ENCODE measurements at regions not wholly inside any gene's neighbourhood (a gene's known extent, or its start where the extent isn't known, plus 50 kb on each side); places are given as distances from the start of the nearest gene placed in this dataset.

- DNase-seq, result no peak
Observed at GRCh38 chr10:131492211-131492857, 180.8 kb upstream of the TCERG1L start.

- no peak for DNase-seq
Observed at GRCh38 chr10:131493432-131493831, 181.9 kb upstream of the TCERG1L start.

GRCh38 chr10:131494451-131494850 is 182.9 kb upstream of the TCERG1L start:
- DNase-seq, result no peak

- DNase-seq, result no peak
Observed at GRCh38 chr10:131495224-131495623, 183.7 kb upstream of the TCERG1L start.

- no peak for DNase-seq
Observed at GRCh38 chr10:131495892-131496291, 184.4 kb upstream of the TCERG1L start.

- DNase-seq, result no peak
Observed at GRCh38 chr10:131496351-131497052, 185.0 kb upstream of the TCERG1L start.

- DNase-seq, result no peak
Observed at GRCh38 chr10:131499566-131499965, 188.0 kb upstream of the TCERG1L start.

GRCh38 chr10:131500181-131500580 is 188.7 kb upstream of the TCERG1L start:
- no peak for DNase-seq

GRCh38 chr10:131500892-131501291 is 189.4 kb upstream of the TCERG1L start:
- no peak for DNase-seq

- DNase-seq, result no peak
Observed at GRCh38 chr10:131503992-131504391, 192.5 kb upstream of the TCERG1L start.

- no peak for DNase-seq
Observed at GRCh38 chr10:131511391-131511790, 199.9 kb upstream of the TCERG1L start.

- no peak for DNase-seq
Observed at GRCh38 chr10:131512852-131513251, 201.3 kb upstream of the TCERG1L start.

GRCh38 chr10:131513445-131513844 is 201.9 kb upstream of the TCERG1L start:
- no peak for DNase-seq

GRCh38 chr10:131513901-131514300 is 202.4 kb upstream of the TCERG1L start:
- DNase-seq, result no peak

GRCh38 chr10:131514454-131514853 is 202.9 kb upstream of the TCERG1L start:
- DNase-seq, result peak; percentile 19

- no peak for DNase-seq
Observed at GRCh38 chr10:131516285-131516684, 204.8 kb upstream of the TCERG1L start.

- no peak for DNase-seq
Observed at GRCh38 chr10:131517781-131518180, 206.3 kb upstream of the TCERG1L start.

GRCh38 chr10:131519723-131520605 is 208.4 kb upstream of the TCERG1L start:
- no peak for DNase-seq

- DNase-seq, result no peak
Observed at GRCh38 chr10:131531265-131532190, 220.0 kb upstream of the TCERG1L start.

- DNase-seq, result no peak
Observed at GRCh38 chr10:131532291-131532690, 220.8 kb upstream of the TCERG1L start.

GRCh38 chr10:131532745-131533341 is 221.3 kb upstream of the TCERG1L start:
- no peak for DNase-seq

Measured in NK-92 treated with Interleukin-12 subunit alpha and Interleukin-12 subunit beta, amount 100 ng/mL, for 24 hours (cell line).